MM.1S (cell line): ENCODE measurements at regions not wholly inside any gene's neighbourhood (a gene's known extent, or its start where the extent isn't known, plus 50 kb on each side); places are given as distances from the start of the nearest gene placed in this dataset.
"Not testable (repeated sequence)": the region's sequence is repeated elsewhere in the genome, so short reads cannot be mapped to it uniquely, and the experiment has no call there.

ENCODE experiments used
- DNase-seq: peaks from one replicate; pipeline ENCODE4 v3.0.0-alpha.2; 2015
- H2AFZ ChIP-seq: fragments of 300-600 bp; sonication (generic); 2 replicates; pipeline ENCODE4 v1.6.0; 2016; ENCODE audit warnings: antibody characterized with exemption, low read length
- H3F3A ChIP-seq: fragments of 300-600 bp; sonication (generic); 2 replicates; pipeline ENCODE4 v1.6.1; 2016; ENCODE audit warnings: mild to moderate bottlenecking, antibody characterized with exemption, low read length, moderate library complexity, mixed read lengths; ENCODE audit not compliant: insufficient read depth
- H3K27ac ChIP-seq: fragments of 300-600 bp; sonication (generic); 2 replicates; pipeline ENCODE4 v1.5.1; 2016; ENCODE audit warnings: mild to moderate bottlenecking, low read length
- H3K27me3 ChIP-seq: fragments of 300-600 bp; sonication (generic); replicated peaks from 2 replicates; pipeline ENCODE4 v1.6.0; 2016; ENCODE audit warnings: low read length; ENCODE audit not compliant: insufficient read depth
- H3K36me3 ChIP-seq: fragments of 300-600 bp; sonication (generic); replicated peaks from 2 replicates; pipeline ENCODE4 v1.6.1; 2016; ENCODE audit warnings: mild to moderate bottlenecking, low read length, mixed read lengths; ENCODE audit not compliant: insufficient read depth
- H3K4me1 ChIP-seq: fragments of 300-600 bp; sonication (generic); 2 replicates; pipeline ENCODE4 v1.6.1; 2016; ENCODE audit warnings: low read length, mixed read lengths
- H3K4me2 ChIP-seq: fragments of 300-600 bp; sonication (generic); 2 replicates; pipeline ENCODE4 v1.6.0; 2016; ENCODE audit warnings: low read depth, low read length
- H3K4me3 ChIP-seq: fragments of 300-600 bp; sonication (generic); 2 replicates; pipeline ENCODE4 v1.5.1; 2016; ENCODE audit warnings: low read length, mixed read lengths
- H3K79me2 ChIP-seq: fragments of 300-600 bp; sonication (generic); 2 replicates; pipeline ENCODE4 v1.6.1; 2016; ENCODE audit warnings: mixed run types, low read length, mixed read lengths
- H3K9ac ChIP-seq: fragments of 300-600 bp; sonication (generic); 2 replicates; pipeline ENCODE4 v1.6.1; 2016; ENCODE audit warnings: low read length, mixed read lengths
- H3K9me2 ChIP-seq: fragments of 300-600 bp; sonication (generic); replicated peaks from 2 replicates; pipeline ENCODE4 v1.6.1; 2016; ENCODE audit warnings: mild to moderate bottlenecking, low read length, mixed read lengths; ENCODE audit not compliant: insufficient read depth
- H3K9me3 ChIP-seq: fragments of 300-600 bp; sonication (generic); replicated peaks from 2 replicates; pipeline ENCODE4 v1.6.1; 2016; ENCODE audit warnings: mild to moderate bottlenecking, low read length, mixed read lengths; ENCODE audit not compliant: insufficient read depth
- H4K20me1 ChIP-seq: fragments of 300-600 bp; sonication (generic); 2 replicates; pipeline ENCODE4 v1.6.1; 2016; ENCODE audit warnings: mild to moderate bottlenecking, low read length, moderate library complexity, mixed read lengths; ENCODE audit not compliant: insufficient read depth

DNA sequence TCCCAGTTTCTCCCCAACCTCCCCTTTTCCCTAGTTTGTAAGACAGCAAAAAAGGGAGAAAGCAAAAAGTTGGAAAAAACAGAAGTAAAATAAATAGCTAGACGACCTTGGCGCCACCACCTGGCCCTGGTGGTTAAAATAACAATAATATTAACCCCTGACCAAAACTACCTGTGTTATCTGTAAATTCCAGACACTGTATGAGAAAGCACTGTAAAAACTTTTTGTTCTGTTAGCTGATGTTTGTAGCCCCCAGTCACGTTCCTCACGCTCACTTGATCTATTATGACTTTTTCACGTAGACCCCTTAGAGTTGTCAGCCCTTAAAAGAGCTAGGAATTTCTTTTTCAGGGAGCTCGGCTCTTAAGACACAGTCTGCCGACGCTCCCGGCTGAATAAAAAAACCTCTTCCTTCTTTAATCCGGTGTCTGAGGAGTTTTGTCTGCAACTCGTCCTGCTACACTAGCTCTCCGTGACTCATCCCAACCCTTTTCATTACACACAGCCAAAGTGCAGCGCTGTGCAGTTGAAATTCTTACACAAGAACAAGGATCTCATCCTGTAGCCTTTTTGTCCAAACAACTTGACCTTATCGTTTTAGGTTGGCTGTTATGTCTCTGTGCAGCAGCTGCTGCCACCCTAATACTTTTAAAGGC is 83.9 kb upstream of the DEFB108B start:
- H3K79me2 ChIP-seq, DNase-seq, H3K9me2 ChIP-seq, H3F3A ChIP-seq, H3K4me2 ChIP-seq, H3K4me1 ChIP-seq, H2AFZ ChIP-seq, H4K20me1 ChIP-seq, H3K4me3 ChIP-seq, H3K27ac ChIP-seq, H3K9me3 ChIP-seq, H3K27me3 ChIP-seq, H3K9ac ChIP-seq, H3K36me3 ChIP-seq: not testable (repeated sequence)

DNA sequence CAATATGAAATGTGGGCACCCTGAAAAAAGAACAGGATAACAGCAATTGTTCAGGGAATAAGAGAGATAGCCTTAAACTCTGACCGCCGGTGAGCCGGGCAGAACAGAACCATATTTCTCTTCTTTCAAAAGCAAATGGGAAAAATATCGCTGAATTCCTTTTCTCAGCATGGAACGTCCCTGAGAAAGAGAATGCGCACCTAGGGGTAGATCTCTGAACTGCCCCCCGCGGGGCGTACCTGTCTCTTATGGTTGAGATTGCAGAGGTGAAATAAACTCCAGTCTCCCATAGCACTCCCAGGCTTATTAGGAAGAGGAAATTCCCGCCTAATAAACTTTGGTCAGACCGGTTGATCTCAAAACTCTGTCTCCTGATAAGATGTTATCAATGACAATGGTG is 82.1 kb upstream of the DEFB108B start:
- not testable (repeated sequence) for H3K9ac ChIP-seq, H2AFZ ChIP-seq, H3K4me3 ChIP-seq, H3K9me2 ChIP-seq, H3K36me3 ChIP-seq, DNase-seq, H3K27ac ChIP-seq, H3K4me2 ChIP-seq, H4K20me1 ChIP-seq, H3K27me3 ChIP-seq, H3F3A ChIP-seq, H3K79me2 ChIP-seq, H3K4me1 ChIP-seq, H3K9me3 ChIP-seq

GRCh38 chr11:71764695-71765491 is 68.1 kb upstream of the DEFB108B start:
- H3K9ac ChIP-seq, H3K36me3 ChIP-seq, H3K4me1 ChIP-seq, H3K9me3 ChIP-seq, H3K4me2 ChIP-seq, H3K4me3 ChIP-seq, H3K79me2 ChIP-seq, H3K27me3 ChIP-seq, H3K27ac ChIP-seq, H2AFZ ChIP-seq, H3K9me2 ChIP-seq, H3F3A ChIP-seq, DNase-seq, H4K20me1 ChIP-seq: not testable (repeated sequence)

- H3K9ac ChIP-seq, H3K9me2 ChIP-seq, H3K27ac ChIP-seq, H3K9me3 ChIP-seq, H3K4me1 ChIP-seq, H3K4me2 ChIP-seq, H4K20me1 ChIP-seq, H3K79me2 ChIP-seq, H2AFZ ChIP-seq, H3K27me3 ChIP-seq, DNase-seq, H3F3A ChIP-seq, H3K36me3 ChIP-seq, H3K4me3 ChIP-seq: not testable (repeated sequence)
Measured at GRCh38 chr11:71767016-71767415, 66.0 kb upstream of the DEFB108B start.

GRCh38 chr11:71772193-71772592 is 60.8 kb upstream of the DEFB108B start:
- H3F3A ChIP-seq, H3K4me1 ChIP-seq, DNase-seq, H3K9me2 ChIP-seq, H3K4me2 ChIP-seq, H3K27ac ChIP-seq, H3K27me3 ChIP-seq, H3K9ac ChIP-seq, H3K9me3 ChIP-seq, H3K79me2 ChIP-seq, H3K4me3 ChIP-seq, H4K20me1 ChIP-seq, H3K36me3 ChIP-seq, H2AFZ ChIP-seq: not testable (repeated sequence)
